Mesendoderm (in vitro differentiated cells): ENCODE measurements at regions not wholly inside any gene's neighbourhood (a gene's known extent, or its start where the extent isn't known, plus 50 kb on each side); places are given as distances from the start of the nearest gene placed in this dataset.
A peak's percentile ranks its signal among the peaks of the same experiment; 100 is the strongest.

Experiments
- DNase-seq: peaks from one replicate; pipeline ENCODE4 v3.0.0; 2013
- H2AK5ac ChIP-seq: 2 replicates; pipeline ENCODE4 v1.6.1; 2013; ENCODE audit warnings: low read length, inconsistent platforms
- H2BK120ac ChIP-seq: 2 replicates; pipeline ENCODE4 v1.6.1; 2013; ENCODE audit warnings: low read depth, mild to moderate bottlenecking, low read length, moderate library complexity, mixed read lengths
- H2BK15ac ChIP-seq: replicated peaks from 2 replicates; pipeline ENCODE4 v1.6.1; 2013; ENCODE audit warnings: low read depth, mild to moderate bottlenecking, moderate library complexity
- H2BK5ac ChIP-seq: 2 replicates; pipeline ENCODE4 v1.6.1; 2013; ENCODE audit warnings: low read length, inconsistent platforms
- H3K18ac ChIP-seq: 2 replicates; pipeline ENCODE4 v1.6.1; 2013; ENCODE audit warnings: mild to moderate bottlenecking, low read length, mixed read lengths
- H3K23ac ChIP-seq: one replicate; pipeline ENCODE4 v1.6.1; 2013; ENCODE audit warnings: low read length
- H3K27ac ChIP-seq: 2 replicates; pipeline ENCODE4 v1.5.1; 2013; ENCODE audit warnings: low read depth, mild to moderate bottlenecking, inconsistent platforms, low read length, moderate library complexity
- H3K27me3 ChIP-seq: 2 replicates; pipeline ENCODE4 v1.6.1; 2013; ENCODE audit warnings: low read length, control low read depth, mild to moderate bottlenecking, inconsistent platforms; ENCODE audit not compliant: insufficient read depth, poor library complexity
- H3K36me3 ChIP-seq: 2 replicates; pipeline ENCODE4 v1.6.1; 2013; ENCODE audit warnings: low read length, inconsistent platforms; ENCODE audit not compliant: control insufficient read depth, insufficient read depth
- H3K4ac ChIP-seq: one replicate; pipeline ENCODE4 v1.6.1; 2013; ENCODE audit warnings: low read depth, mild to moderate bottlenecking, low read length, moderate library complexity
- H3K4me1 ChIP-seq: 2 replicates; pipeline ENCODE4 v1.6.1; 2013; ENCODE audit warnings: low read depth, low read length, inconsistent platforms; ENCODE audit not compliant: control insufficient read depth
- H3K4me2 ChIP-seq: 2 replicates; pipeline ENCODE4 v1.6.1; 2013; ENCODE audit warnings: low read length
- H3K4me3 ChIP-seq: 2 replicates; pipeline ENCODE4 v1.5.1; 2013; ENCODE audit warnings: mild to moderate bottlenecking, low read length
- H3K56ac ChIP-seq: one replicate; pipeline ENCODE4 v1.6.1; 2013; ENCODE audit warnings: low read length
- H3K79me1 ChIP-seq: 2 replicates; pipeline ENCODE4 v1.6.1; 2013; ENCODE audit warnings: low read length, inconsistent platforms
- H3K79me2 ChIP-seq: 2 replicates; pipeline ENCODE4 v1.6.1; 2013; ENCODE audit warnings: mild to moderate bottlenecking, low read length; ENCODE audit not compliant: control insufficient read depth, insufficient read depth
- H3K9ac ChIP-seq: 2 replicates; pipeline ENCODE4 v1.6.1; 2013; ENCODE audit warnings: low read length, inconsistent platforms
- H4K5ac ChIP-seq: one replicate; pipeline ENCODE4 v1.6.1; 2013; ENCODE audit warnings: low read length
- H4K8ac ChIP-seq: one replicate; pipeline ENCODE4 v1.6.1; 2013; ENCODE audit warnings: low read depth, mild to moderate bottlenecking, control low read depth, low read length, moderate library complexity
- WGBS: extraction: QIAGEN DNeasy Blood & Tissue Kit; methylation state at CpG from one replicate; pipeline ENCODE4 v1.1.7; 2013; ENCODE audit warnings: low lambda C conversion rate, missing lambda C conversion rate; ENCODE audit not compliant: insufficient coverage; ENCODE audit errors: extremely low coverage; 5-methylcytosine and 5-hydroxymethylcytosine counted together

GRCh38 chr20:10157549-10157948 is 61.1 kb upstream of the SNAP25 start:
- Histone ChIP-seq H3K79me2 (no peaks in the 10 kb centered on the region), H4K5ac (no peak overlapping the region), H3K27ac (no peak overlapping the region), H2BK15ac (no peak overlapping the region), H3K56ac (no peak overlapping the region), H2AK5ac (no peak overlapping the region), H3K23ac (no peak overlapping the region), H3K4me2 (no peak overlapping the region), H3K36me3 (no peaks in the 10 kb centered on the region), H4K8ac (no peak overlapping the region), H3K4me3 (no peak overlapping the region), H3K79me1 (no peaks in the 10 kb centered on the region), H3K9ac (no peak overlapping the region), H3K4ac (no peak overlapping the region), H2BK5ac (no peak overlapping the region), H3K18ac (no peak overlapping the region), H3K4me1 (no peaks in the 10 kb centered on the region), H2BK120ac (no peak overlapping the region), H3K27me3 (no peaks in the 10 kb centered on the region)
- DNase-seq = peak; percentile 18
- no CpG with 5 or more reads among the region's 1 CpG for WGBS

- no CpG with 5 or more reads among the region's 2 CpGs for WGBS
- Histone ChIP-seq H4K8ac (no peak overlapping the region), H3K36me3 (no peaks in the 10 kb centered on the region), H3K9ac (no peak overlapping the region), H3K23ac (no peak overlapping the region), H2BK5ac (no peak overlapping the region), H3K79me2 (no peaks in the 10 kb centered on the region), H4K5ac (no peak overlapping the region), H3K79me1 (no peaks in the 10 kb centered on the region), H3K4me1 (no peaks in the 10 kb centered on the region), H2BK120ac (no peak overlapping the region), H3K27ac (no peak overlapping the region), H3K18ac (no peak overlapping the region), H3K27me3 (no peaks in the 10 kb centered on the region), H3K56ac (no peak overlapping the region), H3K4me2 (no peak overlapping the region), H3K4ac (no peak overlapping the region), H2BK15ac (no peak overlapping the region), H2AK5ac (no peak overlapping the region), H3K4me3 (no peak overlapping the region)
- no peak for DNase-seq
These were observed 51.6 kb upstream of the SNAP25 start for GRCh38 chr20:10167040-10167439.

DNA sequence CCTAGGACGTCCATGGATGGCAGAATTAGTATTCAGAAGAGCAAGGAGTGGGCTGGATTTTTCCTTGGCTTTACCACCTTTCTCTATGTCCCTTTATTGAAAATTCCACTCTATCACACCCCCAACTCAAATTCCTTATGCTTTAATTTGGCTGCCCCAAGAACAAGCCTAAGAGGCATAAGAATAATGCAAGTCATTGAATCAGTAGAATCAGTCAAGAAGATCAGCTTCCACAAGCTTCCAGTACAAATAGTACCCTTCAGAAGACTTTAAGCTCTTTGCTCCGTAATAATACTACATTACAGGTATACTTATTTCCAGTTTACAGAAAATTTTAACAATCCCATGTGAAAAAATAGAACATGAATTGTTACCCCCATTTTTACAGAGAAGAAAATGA is 51.0 kb upstream of the SNAP25 start:
- WGBS = no CpG with 5 or more reads among the region's 2 CpGs
- no peak overlapping the region for H3K23ac ChIP-seq
- no peaks in the 10 kb centered on the region for H3K36me3 ChIP-seq
- no peak overlapping the region for H2BK120ac ChIP-seq
- H3K4me1 ChIP-seq = peaks cover under 1% of the 10 kb centered on the region
- no peak overlapping the region for H3K27ac ChIP-seq
- H3K27me3 ChIP-seq = no peaks in the 10 kb centered on the region
- no peak overlapping the region for H3K4me3 ChIP-seq
- no peak overlapping the region for H3K9ac ChIP-seq
- H2AK5ac ChIP-seq = no peak overlapping the region
- no peak overlapping the region for H3K18ac ChIP-seq
- no peak for DNase-seq
- H3K4ac ChIP-seq = no peak overlapping the region
- no peak overlapping the region for H4K8ac ChIP-seq
- H3K4me2 ChIP-seq = no peak overlapping the region
- H3K56ac ChIP-seq = no peak overlapping the region
- H3K79me2 ChIP-seq = no peaks in the 10 kb centered on the region
- no peak overlapping the region for H2BK5ac ChIP-seq
- no peak overlapping the region for H4K5ac ChIP-seq
- H3K79me1 ChIP-seq = no peaks in the 10 kb centered on the region
- H2BK15ac ChIP-seq = no peak overlapping the region
